GM21576 (cell line): ENCODE measurements at regions not wholly inside any gene's neighbourhood (a gene's known extent, or its start where the extent isn't known, plus 50 kb on each side); places are given as distances from the start of the nearest gene placed in this dataset.
"Not testable (repeated sequence)": the region's sequence is repeated elsewhere in the genome, so short reads cannot be mapped to it uniquely, and the experiment has no call there.

ENCODE experiments used
- ATAC-seq: cut with Tn5 transposase; IDR thresholded peaks from one replicate; pipeline ENCODE4 v1.9.1; 2021; ENCODE audit warnings: mild to moderate bottlenecking, moderate library complexity; ENCODE audit not compliant: unreplicated experiment

DNA sequence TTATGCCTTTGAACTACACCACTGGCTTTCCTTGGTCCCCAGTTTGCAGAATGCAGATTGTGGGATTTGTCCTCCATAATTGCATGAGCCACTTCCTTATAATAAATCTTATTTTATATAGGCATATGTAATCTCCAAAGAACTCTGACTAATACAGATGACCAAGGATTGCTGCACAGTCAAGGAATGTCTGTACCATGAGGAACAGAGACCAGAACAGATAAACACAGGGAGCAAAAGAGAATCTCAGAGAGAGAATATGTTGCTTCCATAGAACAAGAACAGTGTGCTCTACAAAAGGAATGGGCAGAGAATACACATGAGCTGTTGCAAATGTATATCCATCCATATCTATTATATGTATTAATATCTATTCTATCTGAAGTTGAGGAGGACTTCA lies 111.1 kb downstream of the ADRA2C start:
- no peak for ATAC-seq

GRCh38 chr4:3877868-3878267 lies 111.7 kb downstream of the ADRA2C start:
- no peak for ATAC-seq

DNA sequence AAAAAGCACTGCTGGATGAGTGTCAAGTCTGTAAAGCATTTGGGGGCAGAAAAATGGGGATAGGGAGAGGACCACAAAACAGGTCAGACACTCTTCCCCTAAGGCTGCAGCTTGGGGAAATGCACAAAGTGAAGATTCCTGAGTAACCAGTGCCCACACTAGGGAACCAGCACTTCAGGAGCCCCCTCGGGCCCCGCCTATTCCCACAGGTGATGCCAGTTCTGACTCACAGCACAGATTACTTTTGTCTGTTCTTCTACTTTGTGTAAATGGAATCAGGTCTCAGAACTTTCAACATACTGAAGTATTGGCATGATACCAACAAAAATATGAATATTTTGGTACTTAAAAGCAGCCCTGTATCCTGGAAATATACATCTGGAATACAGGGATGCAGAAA lies 112.5 kb downstream of the ADRA2C start:
- ATAC-seq = no peak

DNA sequence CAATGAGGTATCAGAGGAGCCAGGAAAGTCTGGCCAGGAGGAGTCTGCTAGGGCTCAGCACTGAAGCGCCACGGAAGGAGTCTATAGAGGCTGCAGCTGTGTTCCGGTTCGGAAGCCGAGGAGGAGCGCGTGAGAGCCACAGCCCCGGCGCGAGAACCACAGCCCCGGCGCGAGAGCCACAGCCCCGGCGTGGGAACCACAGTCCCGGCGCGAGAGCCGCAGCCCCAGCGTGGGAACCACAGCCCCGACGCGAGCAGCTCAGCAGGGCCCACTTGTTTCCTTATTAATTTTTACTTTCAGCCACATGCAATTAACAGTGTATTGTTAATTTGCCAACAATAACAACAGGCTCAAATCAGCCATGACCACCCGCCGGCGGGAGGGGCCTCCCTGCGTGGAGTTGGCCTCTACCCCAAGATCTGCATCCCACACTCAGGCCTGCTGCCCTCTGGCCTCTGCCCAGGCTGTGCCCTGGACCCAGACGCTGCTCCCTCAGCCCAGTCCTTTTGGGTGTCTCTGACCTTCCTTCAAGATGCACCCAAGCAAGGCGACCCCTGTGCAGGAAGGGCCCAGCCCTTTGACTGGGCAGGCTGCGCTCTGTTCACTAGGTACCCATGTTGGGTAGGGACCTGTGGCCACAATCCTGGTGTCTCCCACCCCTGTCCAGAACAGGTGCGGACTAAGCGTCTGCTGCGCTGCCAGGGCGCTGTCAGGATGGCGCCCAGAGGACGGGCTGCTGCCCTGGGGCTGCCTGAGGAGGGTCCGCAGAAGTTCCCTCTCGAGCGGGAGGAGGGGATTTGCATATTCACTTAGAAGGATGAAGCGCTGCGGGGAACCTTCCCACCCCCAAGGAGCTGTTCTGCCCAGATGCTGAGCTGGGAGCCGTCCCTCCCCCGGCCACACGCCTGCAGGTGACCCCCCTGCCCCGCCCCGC lies 113.8 kb downstream of the ADRA2C start:
- no peak for ATAC-seq

GRCh38 chr4:3880615-3881120 lies 114.5 kb downstream of the ADRA2C start:
- ATAC-seq = no peak

GRCh38 chr4:3882316-3882885 lies 116.2 kb downstream of the ADRA2C start:
- ATAC-seq = not testable (repeated sequence)

DNA sequence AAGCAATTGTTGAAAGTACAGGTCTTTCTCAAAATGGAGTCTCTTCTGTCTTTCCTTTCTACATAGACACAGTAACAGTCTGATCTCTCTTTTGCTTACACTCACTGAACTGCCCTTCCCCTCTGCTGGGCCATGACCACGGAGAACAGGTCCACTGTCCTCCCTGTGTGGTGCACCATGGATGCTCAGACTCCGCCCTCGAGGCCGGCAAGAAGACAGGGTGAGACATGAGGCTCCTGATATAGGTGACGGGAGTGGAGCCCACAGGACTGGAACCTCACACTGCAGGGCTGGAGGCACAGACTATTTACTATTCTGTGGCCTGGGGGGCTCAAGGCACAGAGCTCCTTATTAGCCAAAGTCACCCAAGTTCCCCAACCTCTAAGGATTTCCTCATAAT lies 118.1 kb downstream of the ADRA2C start:
- ATAC-seq = not testable (repeated sequence)

- not testable (repeated sequence) for ATAC-seq
Measured at GRCh38 chr4:3893590-3893989, 127.4 kb downstream of the ADRA2C start.

DNA sequence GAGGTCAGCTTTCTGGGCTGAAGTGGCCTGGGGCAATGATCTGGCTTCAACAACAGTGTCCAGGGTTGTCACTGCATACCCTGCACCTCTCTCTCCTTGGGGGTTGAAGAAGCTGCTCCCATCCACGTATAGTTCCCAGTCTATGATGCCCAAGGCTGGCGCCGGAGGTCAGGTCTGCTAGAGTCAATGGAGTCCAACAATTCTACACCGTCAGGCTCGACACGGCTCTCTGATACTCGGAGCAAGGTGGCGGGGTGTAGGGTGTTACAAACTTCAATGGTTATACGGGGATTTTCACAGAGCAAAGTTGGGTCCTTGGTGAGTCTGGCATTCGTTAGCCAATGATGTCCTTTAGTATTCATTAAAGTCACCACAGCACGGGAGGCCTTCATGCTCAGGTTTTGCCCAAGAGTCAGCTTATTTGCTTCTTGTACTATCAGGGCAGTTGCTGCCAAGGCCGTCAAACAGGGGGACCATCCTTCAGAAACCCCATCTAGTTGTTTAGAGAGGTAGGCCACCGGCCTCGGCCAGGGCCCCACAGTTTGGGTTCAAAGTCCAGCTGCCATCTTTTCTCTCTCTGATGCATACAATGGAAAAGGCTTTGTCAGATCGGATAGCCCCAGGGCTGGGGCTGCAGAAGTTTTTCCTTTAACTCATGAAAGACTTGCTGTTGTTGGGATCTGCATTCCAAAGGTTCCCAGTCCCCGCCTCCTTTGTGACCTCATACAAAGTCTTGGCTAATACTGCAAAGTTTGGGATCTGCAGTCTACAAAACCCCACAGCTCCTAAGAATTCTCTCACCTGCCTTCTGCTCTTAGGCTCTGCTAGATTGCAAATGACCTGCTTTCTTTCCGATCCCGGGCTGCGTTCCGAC lies 128.1 kb downstream of the ADRA2C start:
- not testable (repeated sequence) for ATAC-seq

DNA sequence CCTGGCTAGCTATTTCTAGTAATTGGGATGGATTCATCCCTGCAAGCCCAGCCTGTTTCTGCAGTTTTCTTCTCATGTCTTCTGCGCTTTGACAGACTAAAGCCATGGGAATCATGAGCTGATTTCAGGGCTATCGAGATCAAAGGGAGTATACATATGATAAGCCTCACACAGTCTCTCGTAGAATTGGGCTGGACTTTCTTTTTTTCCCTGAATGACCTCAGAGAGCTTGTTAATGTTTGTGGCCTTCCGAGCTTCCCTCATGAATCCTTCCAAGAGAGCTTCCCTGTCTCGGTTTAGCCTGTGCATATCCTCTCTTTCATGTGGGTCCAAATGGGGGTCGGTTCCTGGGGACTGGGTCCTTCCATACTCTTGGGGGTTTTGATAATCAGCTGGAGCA lies 130.3 kb downstream of the ADRA2C start:
- no peak for ATAC-seq

GRCh38 chr4:3896871-3897578 lies 130.8 kb downstream of the ADRA2C start:
- ATAC-seq = not testable (repeated sequence)

DNA sequence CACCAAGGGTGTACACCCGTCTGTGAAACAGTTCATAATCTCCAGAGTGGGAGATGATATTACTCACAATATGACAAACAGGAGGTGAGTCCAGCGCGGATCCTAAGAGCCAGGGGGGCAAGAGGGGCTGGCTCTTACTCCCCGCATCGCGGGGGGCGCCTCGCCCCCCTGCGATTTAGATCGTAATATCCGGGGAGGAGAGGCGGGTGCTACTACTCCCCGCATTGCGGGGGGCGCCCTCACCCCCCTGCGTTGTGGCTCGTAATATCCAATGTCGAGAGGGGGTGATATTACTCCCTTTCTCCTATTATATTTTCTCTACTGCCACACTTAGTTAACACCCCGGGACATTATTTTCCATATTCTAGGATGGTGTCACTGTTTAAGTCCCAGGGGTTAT lies 131.9 kb downstream of the ADRA2C start:
- ATAC-seq = no peak

GRCh38 chr4:3898928-3899327 lies 132.7 kb downstream of the ADRA2C start:
- not testable (repeated sequence) for ATAC-seq

- not testable (repeated sequence) for ATAC-seq
Measured at GRCh38 chr4:3904264-3904955, 138.2 kb downstream of the ADRA2C start.

DNA sequence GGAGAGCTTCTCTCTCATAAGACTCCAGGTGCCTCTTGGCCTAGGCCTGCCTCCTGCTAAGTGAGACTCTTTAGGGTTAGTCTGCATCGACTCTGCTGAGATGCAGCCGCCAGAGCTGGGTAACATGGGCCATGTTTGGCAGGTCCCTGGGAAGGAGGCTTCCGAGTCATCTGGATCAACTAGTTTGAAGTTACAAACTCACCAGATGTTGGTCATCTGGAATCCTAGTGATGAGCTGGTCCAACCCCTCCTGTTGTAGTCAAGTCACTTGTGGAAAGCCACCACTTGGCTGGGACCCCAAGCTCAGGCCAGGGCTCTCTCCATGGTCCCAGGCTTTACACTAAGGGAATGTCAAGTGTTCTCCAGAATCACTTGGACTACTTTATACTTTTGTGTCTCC lies 143.4 kb downstream of the ADRA2C start:
- ATAC-seq = not testable (repeated sequence)

DNA sequence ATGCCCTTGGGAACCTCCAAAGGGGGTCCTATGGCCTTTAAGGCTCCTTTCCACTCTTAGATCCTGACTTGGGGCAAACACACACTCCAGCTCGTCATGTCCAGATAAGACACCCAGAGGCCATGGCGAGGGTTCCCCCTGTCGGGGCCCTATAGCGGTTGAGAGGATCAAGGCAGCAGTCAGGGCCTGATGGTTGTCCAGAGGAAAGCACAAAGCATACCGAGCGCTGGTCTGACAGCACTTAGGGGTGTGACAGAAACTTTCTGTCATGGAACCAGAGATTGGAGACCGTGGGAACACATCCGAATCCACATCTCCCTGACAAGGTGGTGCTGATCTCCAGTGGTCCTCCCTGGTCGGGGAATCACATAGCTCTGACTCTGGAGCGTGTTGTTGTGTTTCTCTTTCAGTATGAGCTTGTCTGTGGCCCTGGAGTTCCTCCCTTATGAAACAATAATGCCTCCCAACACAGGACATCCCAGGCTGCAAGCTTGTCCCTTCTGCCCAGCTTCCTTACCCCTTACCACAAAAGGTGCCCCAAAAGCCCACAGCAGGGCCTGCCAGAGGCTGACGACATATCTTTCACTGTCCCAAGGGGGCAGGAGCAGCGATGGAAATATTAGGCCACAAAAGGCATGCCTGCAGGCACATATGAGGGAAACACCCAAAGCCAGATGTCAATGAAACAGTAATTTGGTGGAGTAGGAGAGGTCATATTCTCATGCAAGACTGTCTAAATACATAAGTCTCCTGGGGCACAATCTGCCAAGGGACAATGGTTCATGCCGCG lies 144.2 kb downstream of the ADRA2C start:
- not testable (repeated sequence) for ATAC-seq

DNA sequence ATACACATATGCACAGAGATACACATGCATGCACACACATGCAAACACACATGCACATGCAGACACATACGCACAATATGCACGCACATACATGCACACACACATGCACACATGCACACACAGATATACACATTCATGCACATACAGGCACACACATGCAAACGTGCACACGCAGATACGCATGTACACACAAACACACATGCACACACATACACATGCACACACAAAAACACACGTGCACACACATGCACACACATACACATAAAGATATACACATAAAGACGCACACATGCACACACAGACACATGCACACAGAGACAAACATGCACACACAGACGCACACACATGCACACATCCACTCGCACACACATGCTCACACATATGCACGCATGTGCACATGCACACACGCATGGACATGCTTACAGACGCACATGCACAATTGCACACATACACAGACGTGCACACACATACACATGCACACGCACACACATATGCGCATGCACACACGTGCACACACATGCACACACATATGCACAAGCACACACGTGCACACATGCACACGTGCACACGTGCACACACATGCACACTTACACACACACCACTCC lies 145.2 kb downstream of the ADRA2C start:
- no peak for ATAC-seq

- ATAC-seq = not testable (repeated sequence)
Measured at GRCh38 chr4:3914511-3914910, 148.3 kb downstream of the ADRA2C start.

GRCh38 chr4:3919509-3919908 lies 153.3 kb downstream of the ADRA2C start:
- not testable (repeated sequence) for ATAC-seq
